Stomach (tissue), 4 donors: ENCODE measurements at regions not wholly inside any gene's neighbourhood (a gene's known extent, or its start where the extent isn't known, plus 50 kb on each side); places are given as distances from the start of the nearest gene placed in this dataset.

ENCODE experiments used
- CTCF ChIP-seq, 7 experiments: fragments of 450-650 bp in 4 of 7; fragments of 200-600 bp in 3 of 7; sonication (generic) in 3 of 7; IDR thresholded peaks; one replicate each; pipeline ENCODE4 v1.5.1; 2016 to 2019; ENCODE audit warnings: antibody characterized with exemption in 7 of 7, control low read depth in 2 of 7, mild to moderate bottlenecking in 1 of 7
- POLR2A ChIP-seq, 4 donors: fragments of 450-650 bp; IDR thresholded peaks; one replicate each; pipeline ENCODE4 v1.6.1; 2016; ENCODE audit warnings: antibody characterized with exemption in 4 of 4, control low read depth in 2 of 4, mild to moderate bottlenecking in 1 of 4, moderate library complexity in 1 of 4
- POLR2AphosphoS5 ChIP-seq, 3 donors: sonication (generic); formaldehyde crosslinking; IDR thresholded peaks; one replicate each; pipeline ENCODE4 v1.6.1; 2016; ENCODE audit warnings: antibody characterized with exemption in 3 of 3

- no peak for TF ChIP-seq POLR2A (IDR thresholded peaks at IDR 0.05)
- no peak for TF ChIP-seq CTCF (IDR thresholded peaks at IDR 0.05)
- TF ChIP-seq POLR2AphosphoS5 (IDR thresholded peaks at IDR 0.05), result no peak
These were observed 102.5 kb downstream of the ZNF518B start for GRCh38 chr4:10354746-10355145.
